IMR-90 (cell line): ENCODE measurements at regions not wholly inside any gene's neighbourhood (a gene's known extent, or its start where the extent isn't known, plus 50 kb on each side); places are given as distances from the start of the nearest gene placed in this dataset.

ENCODE experiments used
- ATAC-seq: fragments of 200-7000 bp; cut with Tn5 transposase; 2 replicates; pipeline ENCODE4 v1.9.1; 2020; ENCODE audit warnings: low read depth, mild to moderate bottlenecking, moderate library complexity
- BruUV-seq: library from RNA; stranded (reverse); fragments of 400-500 nt; replicated peaks from 2 replicates; lab custom pipeline; 2021; lab: Mats Ljungman, UMichigan
- CTCF ChIA-PET: fragments of 300-600 bp; formaldehyde crosslinking; extraction: SDS; loops from one replicate; lab custom pipeline; 2021; ENCODE audit warnings: antibody characterized with exemption; lab: Yijun Ruan, JAX
- POLR2A ChIA-PET: fragments of 300-600 bp; sonication (Branson Sonifier 250); formaldehyde crosslinking; loops from one replicate; lab custom pipeline; 2022; ENCODE audit warnings: antibody characterized with exemption; ENCODE audit not compliant: unreplicated experiment; lab: Charles Lee
- DNase-seq: peaks from one replicate; pipeline ENCODE4 v3.0.0; 2013
- H2AFZ ChIP-seq: replicated peaks from 2 replicates; pipeline ENCODE3; 2013; ENCODE audit warnings: low read length, mild to moderate bottlenecking; ENCODE audit not compliant: poor library complexity
- H2AK5ac ChIP-seq: 2 replicates; pipeline ENCODE4 v1.6.1; 2013; ENCODE audit warnings: low read depth, low read length, inconsistent platforms
- H2AK9ac ChIP-seq: replicated peaks from 2 replicates; pipeline ENCODE3; 2013; ENCODE audit warnings: mild to moderate bottlenecking, low read depth, low read length, moderate library complexity; ENCODE audit not compliant: poor library complexity
- H2BK120ac ChIP-seq: 2 replicates; pipeline ENCODE4 v1.6.1; 2013; ENCODE audit warnings: low read depth, low read length, inconsistent platforms
- H2BK15ac ChIP-seq: 3 replicates; pipeline ENCODE4 v1.6.1; 2013; ENCODE audit warnings: low read depth, low read length, inconsistent platforms
- H2BK20ac ChIP-seq: 2 replicates; pipeline ENCODE4 v1.6.1; 2013; ENCODE audit warnings: low read depth, mild to moderate bottlenecking, inconsistent platforms, low read length, moderate library complexity
- H2BK5ac ChIP-seq: 2 replicates; pipeline ENCODE4 v1.6.1; 2013; ENCODE audit warnings: mild to moderate bottlenecking, low read depth, low read length, inconsistent platforms; ENCODE audit not compliant: poor library complexity, severe bottlenecking
- H3K14ac ChIP-seq: replicated peaks from 2 replicates; pipeline ENCODE4 v1.6.1; 2013; ENCODE audit warnings: low read depth, low read length, inconsistent platforms
- H3K18ac ChIP-seq: 2 replicates; pipeline ENCODE4 v1.6.1; 2013; ENCODE audit warnings: low read depth, low read length, control low read depth
- H3K23ac ChIP-seq: 2 replicates; pipeline ENCODE4 v1.6.1; 2013; ENCODE audit warnings: low read depth, low read length, inconsistent platforms
- H3K27ac ChIP-seq: 2 replicates; pipeline ENCODE4 v1.5.1; 2013; ENCODE audit warnings: mild to moderate bottlenecking, control low read depth, low read length; ENCODE audit not compliant: insufficient read depth
- H3K27me3 ChIP-seq: 2 replicates; pipeline ENCODE4 v1.6.1; 2013; ENCODE audit warnings: low read length; ENCODE audit not compliant: control insufficient read depth, insufficient read depth
- H3K36me3 ChIP-seq: 2 replicates; pipeline ENCODE4 v1.6.1; 2013; ENCODE audit warnings: low read length, mixed read lengths; ENCODE audit not compliant: control insufficient read depth, insufficient read depth
- H3K4ac ChIP-seq: 2 replicates; pipeline ENCODE4 v1.6.1; 2013; ENCODE audit warnings: low read depth, low read length, inconsistent platforms
- H3K4me1 ChIP-seq: 2 replicates; pipeline ENCODE4 v1.6.1; 2013; ENCODE audit warnings: low read length, mixed read lengths; ENCODE audit not compliant: control insufficient read depth, insufficient read depth
- H3K4me2 ChIP-seq: 2 replicates; pipeline ENCODE4 v1.6.1; 2013; ENCODE audit warnings: low read depth, mild to moderate bottlenecking, control low read depth, low read length, moderate library complexity
- H3K4me3 ChIP-seq: 2 replicates; pipeline ENCODE4 v1.5.1; 2013; ENCODE audit warnings: low read depth, mild to moderate bottlenecking, control low read depth, low read length, moderate library complexity; ENCODE audit not compliant: insufficient read depth
- H3K56ac ChIP-seq: 2 replicates; pipeline ENCODE4 v1.6.1; 2013; ENCODE audit warnings: low read length, inconsistent platforms; ENCODE audit not compliant: insufficient read depth; ENCODE audit errors: extremely low read depth
- H3K79me1 ChIP-seq, 2 experiments: 2 replicates each; pipeline ENCODE4 v1.6.1; 2013; ENCODE audit warnings: low read length in 2 of 2, inconsistent platforms in 1 of 2, low read depth in 1 of 2
- H3K9ac ChIP-seq: 2 replicates; pipeline ENCODE4 v1.6.1; 2013; ENCODE audit warnings: low read depth, low read length, control low read depth
- H3K9me1 ChIP-seq: 2 replicates; pipeline ENCODE4 v1.6.1; 2013; ENCODE audit warnings: low read length, inconsistent platforms; ENCODE audit not compliant: insufficient read depth
- H3K9me3 ChIP-seq: 2 replicates; pipeline ENCODE4 v1.6.1; 2013; ENCODE audit warnings: low read length; ENCODE audit not compliant: control insufficient read depth, insufficient read depth
- H4K20me1 ChIP-seq: 2 replicates; pipeline ENCODE4 v1.6.1; 2013; ENCODE audit warnings: low read length, inconsistent platforms; ENCODE audit not compliant: insufficient read depth
- H4K5ac ChIP-seq: 2 replicates; pipeline ENCODE4 v1.6.1; 2013; ENCODE audit warnings: mild to moderate bottlenecking, low read depth, low read length, control low read depth
- H4K8ac ChIP-seq, 2 experiments: 2 replicates each; pipeline ENCODE4 v1.6.1; 2013; ENCODE audit warnings: low read depth in 2 of 2, low read length in 2 of 2, control low read depth in 1 of 2, inconsistent platforms in 1 of 2
- H4K91ac ChIP-seq: 2 replicates; pipeline ENCODE4 v1.6.1; 2013; ENCODE audit warnings: low read depth, low read length, inconsistent platforms; ENCODE audit not compliant: insufficient read depth
- BHLHE40 ChIP-seq: fragments of 150-350 bp; IDR thresholded peaks from 2 replicates; pipeline ENCODE4 v1.6.1; 2016; ENCODE audit warnings: mild to moderate bottlenecking, low read depth, low read length
- CEBPB ChIP-seq: IDR thresholded peaks from 2 replicates; pipeline ENCODE4 v1.6.1; 2012; ENCODE audit warnings: low read depth, low read length, improper control_type of control experiment
- ELK1 ChIP-seq: fragments of 150-350 bp; IDR thresholded peaks from 2 replicates; pipeline ENCODE4 v1.6.1; 2016; ENCODE audit warnings: low read depth, mild to moderate bottlenecking, low read length, moderate library complexity, borderline replicate concordance
- MAFK ChIP-seq: IDR thresholded peaks from 2 replicates; pipeline ENCODE4 v1.6.1; 2012; ENCODE audit warnings: low read depth, low read length, improper control_type of control experiment
- MAZ ChIP-seq: IDR thresholded peaks from 2 replicates; pipeline ENCODE4 v1.6.1; 2012; ENCODE audit warnings: low read depth, mild to moderate bottlenecking, low read length, improper control_type of control experiment, moderate library complexity, borderline replicate concordance
- MXI1 ChIP-seq: IDR thresholded peaks from 2 replicates; pipeline ENCODE4 v1.6.1; 2012; ENCODE audit warnings: low read depth, mild to moderate bottlenecking, low read length, moderate library complexity, borderline replicate concordance
- NFE2L2 ChIP-seq: fragments of 150-350 bp; IDR thresholded peaks from 2 replicates; pipeline ENCODE4 v1.6.1; 2016; ENCODE audit warnings: low read depth, mild to moderate bottlenecking, low read length
- RAD21 ChIP-seq: IDR thresholded peaks from 2 replicates; pipeline ENCODE4 v1.6.1; 2012; ENCODE audit warnings: low read length, improper control_type of control experiment
- RCOR1 ChIP-seq: IDR thresholded peaks from 2 replicates; pipeline ENCODE4 v1.6.1; 2012; ENCODE audit warnings: mild to moderate bottlenecking, low read length, improper control_type of control experiment; ENCODE audit not compliant: insufficient replicate concordance
- RFX5 ChIP-seq: IDR thresholded peaks from 2 replicates; pipeline ENCODE4 v1.8.0; 2012; ENCODE audit warnings: low read depth, mild to moderate bottlenecking, low read length, moderate library complexity
- SMC3 ChIP-seq: fragments of 150-350 bp; IDR thresholded peaks from 2 replicates; pipeline ENCODE4 v1.6.1; 2016; ENCODE audit warnings: low read depth, mild to moderate bottlenecking, antibody characterized with exemption, low read length, moderate library complexity
- WGBS, 2 experiments: methylation state at CpG; one replicate each; pipeline versions ENCODE4 v1.1.5 to v1.1.7; 2013; ENCODE audit warnings: missing lambda C conversion rate in 2 of 2; ENCODE audit not compliant: insufficient read length in 1 of 2; ENCODE audit errors: extremely low coverage in 2 of 2; 5-methylcytosine and 5-hydroxymethylcytosine counted together
- dilution Hi-C: fragments of 300-500 bp; cut with HindIII; formaldehyde crosslinking; loops from one replicate; pipeline ENCODE4 v1.14.3; 2018; ENCODE audit warnings: low sequenced_read_pairs; ENCODE audit not compliant: unreplicated experiment
- in situ Hi-C: fragments of 300-500 bp; cut with MboI; formaldehyde crosslinking; loops from 3 replicates; pipeline ENCODE4 v1.14.3; 2019; ENCODE audit warnings: low sequenced_read_pairs, inconsistent platforms, mixed read lengths
- intact Hi-C: fragments of 100-400 bp; cut with micrococcal nuclease; formaldehyde crosslinking; loops from 2 replicates; pipeline ENCODE4 v1.10.0; 2022
- TF ChIP-seq, protein P1 (sequence below): conservative IDR thresholded peaks from 2 replicates; pipeline ENCODE4 v1.5.1; 2012; ENCODE audit warnings: mild to moderate bottlenecking, low read depth, low read length, improper control_type of control experiment
- TF ChIP-seq, protein P2 (sequence below): fragments of 150-350 bp; IDR thresholded peaks from 2 replicates; pipeline ENCODE4 v1.6.1; 2017; ENCODE audit warnings: mild to moderate bottlenecking, antibody characterized with exemption, low read length, low read depth

GRCh38 chr5:112581811-112582320, 155.8 kb upstream of the APC start:
- H3K4me3 ChIP-seq, result no peak overlapping the region
- no peak overlapping the region for H2BK20ac ChIP-seq
- in situ Hi-C loops, result no loop called here
- CTCF ChIA-PET, result no interaction called here
- no peak overlapping the region for H2BK120ac ChIP-seq
- H2AK5ac ChIP-seq, result no peak overlapping the region
- no peak overlapping the region for H4K91ac ChIP-seq
- BruUV-seq, result no TSS peak
- H2AFZ ChIP-seq, result no peak overlapping the region
- H3K14ac ChIP-seq, result no peak overlapping the region
- H3K79me1 ChIP-seq, result no peaks in the 10 kb centered on the region
- H3K27ac ChIP-seq, result no peak overlapping the region
- no peak overlapping the region for H4K8ac ChIP-seq
- no peaks in the 10 kb centered on the region for H3K27me3 ChIP-seq
- no peak overlapping the region for H2AK9ac ChIP-seq
- intact Hi-C loops, result no loop called here
- H3K4me2 ChIP-seq, result no peak overlapping the region
- H3K36me3 ChIP-seq, result no peaks in the 10 kb centered on the region
- H3K9me3 ChIP-seq, result no peaks in the 10 kb centered on the region
- H3K9ac ChIP-seq, result no peak overlapping the region
- H2BK15ac ChIP-seq, result no peak overlapping the region
- no peak overlapping the region for H2BK5ac ChIP-seq
- no peak for ATAC-seq
- no peaks in the 10 kb centered on the region for H4K20me1 ChIP-seq
- no peaks in the 10 kb centered on the region for H3K4me1 ChIP-seq
- dilution Hi-C loops, result no loop called here
- no peak overlapping the region for H3K4ac ChIP-seq
- no peaks in the 10 kb centered on the region for H3K9me1 ChIP-seq
- no peak overlapping the region for H3K56ac ChIP-seq
- H3K18ac ChIP-seq, result no peak overlapping the region
- POLR2A ChIA-PET, result no interaction called here
- DNase-seq, result no peak
- H3K23ac ChIP-seq, result no peak overlapping the region
- no peak overlapping the region for H4K5ac ChIP-seq
- TF ChIP-seq ELK1, result no peak
- no peak for TF ChIP-seq MAFK
- no peak for TF ChIP-seq SMC3
- no peak for TF ChIP-seq MAZ
- TF ChIP-seq MXI1, result no peak
- no peak for TF ChIP-seq RAD21
- TF ChIP-seq CEBPB, result no peak
- no peak for TF ChIP-seq RCOR1
- TF ChIP-seq RFX5, result no peak
- TF ChIP-seq NFE2L2, result no peak
- TF ChIP-seq, protein P1, sequence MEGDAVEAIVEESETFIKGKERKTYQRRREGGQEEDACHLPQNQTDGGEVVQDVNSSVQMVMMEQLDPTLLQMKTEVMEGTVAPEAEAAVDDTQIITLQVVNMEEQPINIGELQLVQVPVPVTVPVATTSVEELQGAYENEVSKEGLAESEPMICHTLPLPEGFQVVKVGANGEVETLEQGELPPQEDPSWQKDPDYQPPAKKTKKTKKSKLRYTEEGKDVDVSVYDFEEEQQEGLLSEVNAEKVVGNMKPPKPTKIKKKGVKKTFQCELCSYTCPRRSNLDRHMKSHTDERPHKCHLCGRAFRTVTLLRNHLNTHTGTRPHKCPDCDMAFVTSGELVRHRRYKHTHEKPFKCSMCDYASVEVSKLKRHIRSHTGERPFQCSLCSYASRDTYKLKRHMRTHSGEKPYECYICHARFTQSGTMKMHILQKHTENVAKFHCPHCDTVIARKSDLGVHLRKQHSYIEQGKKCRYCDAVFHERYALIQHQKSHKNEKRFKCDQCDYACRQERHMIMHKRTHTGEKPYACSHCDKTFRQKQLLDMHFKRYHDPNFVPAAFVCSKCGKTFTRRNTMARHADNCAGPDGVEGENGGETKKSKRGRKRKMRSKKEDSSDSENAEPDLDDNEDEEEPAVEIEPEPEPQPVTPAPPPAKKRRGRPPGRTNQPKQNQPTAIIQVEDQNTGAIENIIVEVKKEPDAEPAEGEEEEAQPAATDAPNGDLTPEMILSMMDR, result no peak
- no peak for TF ChIP-seq BHLHE40
- TF ChIP-seq, protein P2, sequence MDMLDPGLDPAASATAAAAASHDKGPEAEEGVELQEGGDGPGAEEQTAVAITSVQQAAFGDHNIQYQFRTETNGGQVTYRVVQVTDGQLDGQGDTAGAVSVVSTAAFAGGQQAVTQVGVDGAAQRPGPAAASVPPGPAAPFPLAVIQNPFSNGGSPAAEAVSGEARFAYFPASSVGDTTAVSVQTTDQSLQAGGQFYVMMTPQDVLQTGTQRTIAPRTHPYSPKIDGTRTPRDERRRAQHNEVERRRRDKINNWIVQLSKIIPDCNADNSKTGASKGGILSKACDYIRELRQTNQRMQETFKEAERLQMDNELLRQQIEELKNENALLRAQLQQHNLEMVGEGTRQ, result no peak
- WGBS, 2 experiments, result 88% methylated on average over 1 of the region's 9 CpGs; no CpG with 5 or more reads in 1 of the 2 experiments
